OCI-M2 (cell line): ENCODE measurements at regions not wholly inside any gene's neighbourhood (a gene's known extent, or its start where the extent isn't known, plus 50 kb on each side); places are given as distances from the start of the nearest gene placed in this dataset.

ENCODE experiments used
- DNase-seq: peaks from one replicate; lab custom pipeline; 2025; ENCODE audit not compliant: unreplicated experiment; lab: John Stamatoyannopoulos, UW

- DNase-seq, result no peak
These were observed 358.9 kb downstream of the ZEB2 start for GRCh38 chr2:144161061-144161460.

- no peak for DNase-seq
These were observed 360.7 kb downstream of the ZEB2 start for GRCh38 chr2:144159240-144159639.

- no peak for DNase-seq
These were observed 361.8 kb downstream of the ZEB2 start for GRCh38 chr2:144158096-144158495.

- no peak for DNase-seq
These were observed 362.9 kb downstream of the ZEB2 start for GRCh38 chr2:144156736-144157640.

GRCh38 chr2:144154205-144154604 lies 365.7 kb downstream of the ZEB2 start:
- DNase-seq, result no peak

- DNase-seq, result peak; percentile 15
These were observed 367.1 kb downstream of the ZEB2 start for GRCh38 chr2:144152817-144153271.

GRCh38 chr2:144151851-144152250 lies 368.1 kb downstream of the ZEB2 start:
- no peak for DNase-seq

GRCh38 chr2:144151405-144151804 lies 368.5 kb downstream of the ZEB2 start:
- no peak for DNase-seq

GRCh38 chr2:144147356-144147755 lies 372.6 kb downstream of the ZEB2 start:
- DNase-seq, result no peak

- no peak for DNase-seq
These were observed 373.0 kb downstream of the ZEB2 start for GRCh38 chr2:144146876-144147275.

GRCh38 chr2:144146076-144146475 lies 373.8 kb downstream of the ZEB2 start:
- no peak for DNase-seq

- no peak for DNase-seq
These were observed 376.4 kb downstream of the ZEB2 start for GRCh38 chr2:144143294-144144151.

GRCh38 chr2:144140891-144141290 lies 379.0 kb downstream of the ZEB2 start:
- DNase-seq, result no peak

GRCh38 chr2:144137705-144138428 lies 382.1 kb downstream of the ZEB2 start:
- no peak for DNase-seq

GRCh38 chr2:144137272-144137671 lies 382.6 kb downstream of the ZEB2 start:
- no peak for DNase-seq

GRCh38 chr2:144136297-144137010 lies 383.5 kb downstream of the ZEB2 start:
- no peak for DNase-seq

GRCh38 chr2:144133936-144134665 lies 385.8 kb downstream of the ZEB2 start:
- DNase-seq, result peak; percentile 18

GRCh38 chr2:144132357-144132756 lies 387.6 kb downstream of the ZEB2 start:
- DNase-seq, result no peak

GRCh38 chr2:144131042-144131441 lies 388.9 kb downstream of the ZEB2 start:
- DNase-seq, result no peak

- no peak for DNase-seq
These were observed 389.4 kb downstream of the ZEB2 start for GRCh38 chr2:144130551-144130950.
